COLO668 (cell line): ENCODE measurements at regions not wholly inside any gene's neighbourhood (a gene's known extent, or its start where the extent isn't known, plus 50 kb on each side); places are given as distances from the start of the nearest gene placed in this dataset.
"Not testable (repeated sequence)": the region's sequence is repeated elsewhere in the genome, so short reads cannot be mapped to it uniquely, and the experiment has no call there.

Source experiments
- DNase-seq: peaks from one replicate; lab custom pipeline; 2025; ENCODE audit not compliant: unreplicated experiment; lab: John Stamatoyannopoulos, UW

DNA sequence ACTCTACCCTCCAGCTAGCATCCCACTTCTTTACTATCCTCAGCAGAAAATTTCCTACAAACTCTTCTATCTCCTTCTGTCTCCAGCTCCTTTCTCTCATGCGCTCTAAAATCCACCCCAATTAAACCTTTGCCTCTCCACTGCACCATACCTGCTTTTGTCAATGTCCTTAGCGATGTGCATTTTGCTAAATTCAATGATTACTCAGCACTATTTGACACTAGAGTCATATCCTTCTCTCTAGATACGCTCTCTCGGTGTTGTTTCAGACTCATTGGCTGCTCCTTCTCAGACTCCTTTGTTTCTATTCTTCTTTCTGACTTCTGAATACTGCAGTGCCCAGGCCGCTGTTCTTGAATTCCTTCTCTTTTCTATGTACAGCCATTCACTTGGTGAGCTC, 144.2 kb downstream of the HLX start:
- no peak for DNase-seq

DNA sequence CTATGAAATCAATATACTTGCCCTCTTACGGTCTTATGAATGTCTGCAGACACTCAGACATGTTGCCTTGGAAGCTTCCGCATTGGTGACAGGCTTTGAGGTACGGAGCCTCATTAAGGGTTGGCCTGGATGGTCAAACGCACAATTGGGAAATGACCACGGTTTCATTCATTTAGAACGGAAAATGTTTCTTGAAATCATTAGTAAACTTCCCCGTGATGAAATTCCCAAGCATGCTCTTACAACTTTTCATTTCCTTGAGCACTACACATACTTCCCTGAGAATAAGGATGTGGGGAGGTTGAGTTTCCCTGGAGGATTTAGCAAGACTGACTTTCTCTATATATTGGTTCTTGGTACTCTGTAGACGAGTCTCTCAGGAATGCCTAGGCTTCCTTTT, 146.3 kb downstream of the HLX start:
- no peak for DNase-seq

DNA sequence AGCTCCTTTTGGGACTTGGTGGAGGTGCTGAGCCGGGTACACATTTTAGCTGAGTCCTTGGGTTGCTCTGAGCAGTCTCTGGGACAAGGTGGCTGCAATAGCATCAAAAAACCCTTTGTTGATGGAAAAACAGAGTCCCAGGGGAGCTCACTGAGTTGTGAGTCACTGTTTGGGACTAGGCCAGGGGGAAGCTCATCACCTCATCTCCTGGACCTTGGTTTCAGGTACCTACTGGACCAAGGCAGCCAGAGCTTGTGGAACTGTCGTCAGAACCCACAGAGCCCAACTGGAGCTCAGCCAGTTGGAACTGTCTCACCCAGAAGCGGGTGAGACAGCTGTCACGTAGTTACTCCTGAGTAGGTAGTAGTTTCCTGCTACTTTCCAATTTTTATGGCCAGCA, 146.7 kb downstream of the HLX start:
- no peak for DNase-seq

DNA sequence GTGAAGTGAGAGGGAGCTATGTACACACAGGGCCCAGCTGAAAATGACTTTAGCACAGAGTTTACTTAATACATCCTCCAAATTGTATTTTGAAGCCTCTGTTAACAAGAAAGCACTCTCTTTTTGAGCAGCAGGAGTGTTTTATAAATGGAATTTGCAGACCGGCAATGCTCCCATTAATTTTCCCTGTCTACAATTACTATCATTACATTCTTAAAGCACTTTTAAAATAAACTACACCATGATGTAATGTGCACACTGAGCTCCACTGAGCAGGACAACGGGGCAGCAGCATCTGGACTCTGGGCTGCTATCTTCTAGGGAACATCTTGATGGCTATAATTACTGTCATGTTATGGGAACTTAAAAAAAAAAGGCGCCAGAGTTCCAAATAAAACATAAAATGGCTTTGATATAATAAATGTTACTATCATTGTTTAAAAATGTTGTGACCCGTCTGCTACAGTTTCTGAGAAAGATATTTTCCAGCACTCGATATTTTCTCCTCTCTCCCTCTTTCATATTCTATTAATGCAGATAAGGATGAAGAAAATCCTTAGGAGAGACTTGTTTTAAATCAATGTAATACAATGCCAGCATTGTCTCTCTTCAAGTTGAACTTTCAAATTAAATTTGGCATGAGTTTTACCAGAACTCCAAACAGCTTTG, 150.9 kb downstream of the HLX start:
- DNase-seq, result no peak

GRCh38 chr1:221030990-221031389, 151.7 kb downstream of the HLX start:
- DNase-seq, result no peak

GRCh38 chr1:221031458-221032203, 152.4 kb downstream of the HLX start:
- no peak for DNase-seq

DNA sequence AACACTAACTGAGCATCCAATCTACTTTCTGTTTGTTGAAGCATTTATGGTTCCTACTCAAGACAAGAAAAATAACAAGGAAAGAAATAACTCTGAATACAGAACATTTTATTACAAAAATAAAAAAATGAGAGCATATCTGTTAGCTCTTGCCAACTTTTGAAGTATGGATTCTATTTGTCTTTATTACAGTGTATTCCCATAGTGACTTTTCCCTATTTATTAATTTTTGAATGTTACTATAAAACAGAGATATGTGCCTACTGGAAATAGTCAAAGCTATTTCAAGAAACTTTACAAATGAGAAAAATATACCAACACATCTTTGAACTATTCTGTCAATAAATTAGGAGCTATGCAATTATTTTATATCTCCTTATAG, 153.0 kb downstream of the HLX start:
- DNase-seq, result no peak

DNA sequence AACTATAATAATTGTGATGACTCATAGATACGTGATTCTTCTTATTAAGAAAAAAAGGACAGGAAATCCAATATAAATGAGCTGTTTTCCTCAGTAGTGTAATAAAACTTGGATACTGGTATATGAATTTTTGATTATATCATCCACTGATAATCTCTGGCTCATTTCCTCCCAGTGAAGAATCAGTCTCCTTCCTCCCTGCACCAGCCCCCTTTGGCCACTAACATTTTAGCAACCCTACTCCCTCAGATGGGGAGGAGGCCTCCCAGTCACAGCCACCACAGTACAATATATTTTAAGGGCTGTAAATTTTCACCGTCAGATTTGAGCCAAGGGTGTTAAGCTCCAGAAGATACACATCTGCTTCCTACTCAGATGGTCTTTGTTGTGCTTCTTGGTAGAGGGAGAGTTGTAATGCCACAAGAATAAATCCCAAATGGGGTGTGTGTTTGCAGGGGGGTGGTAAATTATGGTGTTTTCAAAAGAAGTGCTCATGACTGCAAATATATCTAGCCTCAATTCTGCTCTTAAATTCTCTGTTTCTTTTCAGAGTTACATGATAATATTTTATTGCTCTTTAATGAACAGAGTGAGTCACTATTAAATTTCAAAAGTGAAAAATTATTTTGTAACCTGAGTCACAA, 153.5 kb downstream of the HLX start:
- no peak for DNase-seq

DNA sequence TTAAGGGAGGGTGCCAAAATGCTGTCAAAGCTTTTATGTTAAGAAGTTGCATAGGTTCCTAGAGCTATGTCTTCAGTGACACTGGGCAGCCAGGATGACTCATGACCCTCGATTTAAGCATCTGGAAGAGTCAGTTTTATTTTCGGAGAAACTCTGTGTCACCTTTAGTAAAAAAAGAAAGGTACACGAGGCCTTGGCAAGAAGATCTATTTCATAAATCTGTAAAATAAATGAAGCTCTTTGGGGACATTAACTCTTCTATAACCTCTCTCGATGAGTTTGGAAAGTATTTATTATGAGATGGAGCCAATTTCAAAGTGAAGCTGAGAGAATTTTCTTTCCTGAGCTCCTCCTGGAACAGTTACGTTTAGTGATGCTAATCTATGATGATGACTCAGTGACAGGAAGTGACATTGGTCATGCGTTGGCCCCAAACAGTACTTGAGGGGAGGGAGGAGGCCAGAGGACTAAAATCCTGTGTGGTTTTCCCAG, 156.5 kb downstream of the HLX start:
- no peak for DNase-seq

DNA sequence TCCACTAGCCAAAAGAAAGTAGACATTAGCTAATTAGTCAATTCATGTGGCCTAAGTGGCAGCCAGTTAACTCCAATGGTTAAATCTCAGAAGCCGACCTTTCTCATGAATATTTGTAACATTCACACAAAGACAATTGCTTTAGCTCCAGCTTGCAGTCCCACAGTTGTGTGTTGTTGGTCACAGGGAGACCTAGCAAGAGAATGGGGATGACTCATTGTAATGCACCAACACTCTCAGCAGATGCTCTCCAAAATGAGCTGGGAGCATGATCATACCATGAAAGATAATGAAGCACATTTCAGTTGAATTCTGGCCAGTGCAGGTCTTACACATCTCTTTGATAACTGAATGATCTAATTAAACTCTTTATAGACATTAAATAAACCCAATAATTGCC, 160.4 kb downstream of the HLX start:
- DNase-seq, result no peak

DNA sequence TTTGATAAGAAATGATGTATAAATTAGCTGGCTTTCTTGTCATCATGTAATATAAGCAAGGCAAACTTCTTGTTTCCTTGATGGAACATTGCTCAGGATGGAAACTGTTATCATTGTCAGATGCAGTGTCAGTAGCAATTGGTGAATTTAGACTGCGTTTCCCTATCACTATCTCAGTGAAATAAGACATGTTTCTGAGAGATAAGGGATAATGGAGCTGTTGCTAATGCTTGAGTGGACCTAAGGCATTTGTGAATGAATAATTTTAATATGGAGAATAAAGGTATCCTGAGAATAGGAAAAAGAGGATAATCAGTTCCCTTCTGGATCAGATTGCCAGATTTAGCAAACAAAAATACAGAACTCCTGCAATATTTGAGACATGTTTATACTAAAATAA, 160.9 kb downstream of the HLX start:
- DNase-seq, result no peak

DNA sequence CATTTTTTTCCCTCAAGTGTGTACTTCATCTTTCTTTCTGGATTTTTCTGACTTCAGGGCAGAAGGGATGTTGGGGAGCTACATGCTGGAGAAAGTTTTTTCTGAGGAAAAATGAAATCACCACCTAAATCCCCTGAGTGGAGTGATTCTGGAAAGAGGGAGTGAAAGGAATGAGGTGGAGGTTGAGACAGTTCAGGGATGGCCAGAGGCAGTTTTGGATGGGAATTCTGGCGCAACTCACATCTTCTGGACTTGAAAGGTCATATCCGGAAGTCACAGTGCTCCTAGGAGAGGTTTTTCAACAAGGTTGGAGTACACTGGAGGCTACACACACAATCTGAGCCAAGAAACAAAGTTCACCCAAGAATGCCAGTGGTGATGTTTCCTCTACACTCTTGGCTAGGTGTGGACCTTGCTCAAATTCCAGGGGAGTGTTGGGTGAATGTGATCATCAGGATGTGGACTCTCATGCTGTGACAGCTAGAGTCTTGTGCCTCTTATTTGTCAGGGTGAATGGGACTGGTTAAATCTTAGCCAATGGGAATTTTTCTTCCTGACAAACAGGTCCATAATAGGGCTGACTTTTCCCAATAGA, 161.5 kb downstream of the HLX start:
- DNase-seq, result no peak

GRCh38 chr1:221044538-221044937, 165.3 kb downstream of the HLX start:
- no peak for DNase-seq

- DNase-seq, result no peak
Measured at GRCh38 chr1:221045151-221045550, 165.9 kb downstream of the HLX start.

DNA sequence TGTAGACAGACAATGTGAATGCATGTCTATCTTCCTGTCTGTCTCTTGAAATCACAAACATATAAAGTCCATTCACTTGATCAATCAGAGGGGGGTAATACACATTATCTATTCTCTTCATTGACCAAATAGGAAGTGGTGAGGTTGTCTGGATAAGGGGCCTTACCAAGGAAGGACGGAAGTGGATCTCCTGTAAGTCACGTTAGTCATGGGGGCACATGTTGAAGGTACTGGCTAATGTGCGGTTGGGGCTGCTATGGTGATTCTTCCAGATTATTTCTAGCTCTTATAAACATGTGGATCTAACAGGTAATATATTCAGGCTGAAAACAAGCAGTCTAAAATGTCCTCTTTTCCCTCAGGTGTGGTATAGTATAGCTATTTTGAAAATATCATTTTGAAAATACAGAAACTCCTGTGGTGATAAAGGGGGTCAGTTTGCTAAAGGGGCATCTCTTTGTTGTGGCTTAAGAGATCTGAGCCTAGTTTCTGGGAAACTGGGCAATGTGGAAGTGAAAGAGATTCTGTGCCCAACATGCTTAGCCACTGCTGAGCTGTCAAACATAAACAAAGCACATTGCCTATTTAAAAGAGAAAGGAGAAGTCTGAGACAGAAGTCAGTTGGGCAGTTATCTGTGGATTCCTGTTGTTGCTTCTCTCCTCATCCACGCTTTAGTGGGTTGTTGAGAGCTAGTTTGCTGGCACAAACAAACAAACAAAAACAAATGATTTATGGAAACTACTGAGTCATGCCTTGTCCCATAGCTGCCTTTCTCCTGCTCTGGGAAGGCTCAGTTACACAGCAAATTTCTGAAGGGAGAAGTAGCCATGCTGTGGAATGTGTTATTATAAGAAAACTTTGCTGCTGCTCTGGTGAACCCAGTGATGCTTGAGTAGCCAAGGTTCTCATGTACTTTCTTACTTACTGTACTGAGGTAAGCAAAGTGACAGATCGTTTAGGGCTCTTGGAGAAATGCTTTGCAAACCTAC, 166.9 kb downstream of the HLX start:
- DNase-seq, result no peak

DNA sequence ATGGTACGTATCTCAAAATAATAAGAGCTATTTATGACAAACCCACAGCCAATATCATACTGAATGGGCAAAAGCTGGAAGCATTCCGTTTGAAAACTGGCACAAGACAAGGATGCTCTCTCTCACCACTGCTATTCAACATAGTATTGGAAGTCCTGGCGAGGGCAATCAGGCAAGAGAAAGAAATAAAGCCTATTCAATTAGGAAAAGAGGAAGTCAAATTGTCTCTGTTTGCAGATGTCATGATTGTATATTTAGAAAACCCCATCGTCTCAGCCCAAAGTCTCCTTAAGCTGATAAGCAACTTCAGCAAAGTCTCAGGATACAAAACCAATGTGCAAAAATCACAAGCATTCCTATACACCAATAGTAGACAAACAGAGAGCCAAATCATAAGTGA, 172.1 kb downstream of the HLX start:
- DNase-seq, result not testable (repeated sequence)

DNA sequence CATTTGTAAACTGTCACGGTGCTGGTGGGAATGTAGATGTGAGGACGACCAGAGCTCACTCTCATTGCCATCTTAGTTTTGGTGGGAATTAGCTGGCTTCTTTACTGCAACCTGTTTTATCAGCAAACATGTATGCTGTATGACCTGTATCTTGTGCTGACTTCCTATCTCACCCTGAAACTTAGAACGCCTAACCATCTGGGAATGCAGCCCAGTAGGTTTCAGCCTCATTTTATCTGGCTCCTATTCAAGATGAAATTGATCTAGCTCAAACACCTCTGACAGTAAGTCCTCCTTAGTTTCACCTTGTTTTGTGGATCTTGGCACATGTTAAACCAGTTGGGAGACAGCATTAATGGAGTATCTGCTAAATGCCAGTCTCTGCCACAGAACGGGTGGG, 174.6 kb downstream of the HLX start:
- DNase-seq, result no peak

DNA sequence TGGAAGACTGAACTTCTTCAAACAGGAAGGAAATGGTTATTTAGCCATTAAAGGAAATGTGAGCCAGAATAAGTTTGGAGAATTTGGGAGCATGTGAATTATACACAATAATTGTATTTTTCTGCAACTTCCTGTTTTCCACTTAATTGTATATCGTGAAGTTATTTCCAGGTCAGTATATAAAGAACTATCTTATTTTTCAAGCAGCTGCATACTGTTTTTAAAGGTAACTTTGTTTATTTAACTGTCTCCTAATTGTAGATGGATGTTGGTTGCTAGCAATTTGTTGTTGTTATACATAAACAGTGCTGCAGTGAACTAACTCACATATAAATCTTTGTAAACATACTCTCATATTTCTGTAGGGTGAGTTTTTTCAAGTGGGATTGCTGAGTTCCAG, 180.3 kb downstream of the HLX start:
- DNase-seq, result no peak

- DNase-seq, result no peak
Measured at GRCh38 chr1:221063651-221064050, 184.4 kb downstream of the HLX start.

DNA sequence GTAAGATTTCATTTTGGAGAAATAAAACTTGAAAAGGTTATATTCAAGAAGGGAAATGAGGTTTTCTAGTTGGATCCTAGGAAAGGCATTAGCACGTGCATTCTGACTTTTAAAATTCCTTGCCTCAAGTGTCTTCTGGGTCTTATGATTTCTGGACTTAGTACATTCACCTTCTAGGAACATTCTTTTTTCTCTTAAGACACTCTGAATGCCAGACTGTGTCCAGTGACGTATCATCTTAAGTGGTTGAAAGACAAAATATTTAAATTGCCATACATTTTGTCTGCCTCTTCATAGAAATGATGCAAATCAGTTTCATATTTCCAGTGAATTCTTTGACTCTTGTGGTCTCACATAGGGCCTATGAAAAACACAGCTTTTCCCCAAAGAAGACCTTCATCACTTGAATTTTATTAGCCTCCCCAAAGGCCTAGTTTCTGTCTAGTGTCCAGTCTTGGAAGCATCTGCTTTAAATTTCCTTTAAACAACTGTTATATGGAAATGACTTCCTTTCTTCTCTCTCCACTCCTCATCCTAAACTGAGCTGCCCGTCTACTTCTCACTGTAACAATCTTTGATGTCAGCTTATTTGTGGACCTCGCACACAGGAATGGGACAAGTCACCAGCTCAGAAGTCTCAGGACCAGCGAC, 187.2 kb downstream of the HLX start:
- no peak for DNase-seq
